IPS-NIHi7 (cell line): ENCODE measurements at regions not wholly inside any gene's neighbourhood (a gene's known extent, or its start where the extent isn't known, plus 50 kb on each side); places are given as distances from the start of the nearest gene placed in this dataset.
"Not testable (repeated sequence)": the region's sequence is repeated elsewhere in the genome, so short reads cannot be mapped to it uniquely, and the experiment has no call there.

Experiments
- DNase-seq: peaks from one replicate; pipeline ENCODE4 v3.0.0; 2012; ENCODE audit warnings: mixed read lengths; ENCODE audit errors: extremely low spot score

GRCh38 chr2:242046206-242046826 lies 176.8 kb downstream of the RTP5 start:
- DNase-seq: peak; percentile 64

GRCh38 chr2:242047963-242048362 lies 178.4 kb downstream of the RTP5 start:
- no peak for DNase-seq

DNA sequence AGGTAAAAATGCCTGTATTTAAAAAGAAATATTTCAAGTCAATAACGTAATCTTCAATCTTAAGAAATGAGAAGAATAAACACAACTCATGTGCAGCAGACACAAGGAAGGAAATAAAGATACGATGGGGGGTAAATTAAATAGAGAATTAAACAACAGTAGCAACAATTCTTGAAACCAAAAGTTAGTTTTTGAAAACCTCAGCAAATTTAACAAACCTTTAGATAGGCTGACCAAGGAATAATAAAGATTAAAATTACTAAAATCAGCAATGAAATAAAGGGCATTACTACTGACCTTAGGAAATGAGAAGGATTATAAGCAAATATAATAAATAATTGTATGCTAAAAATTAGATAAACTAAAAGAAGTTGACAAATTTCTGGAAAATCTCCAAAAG lies 178.9 kb downstream of the RTP5 start:
- no peak for DNase-seq

- not testable (repeated sequence) for DNase-seq
These were observed 180.0 kb downstream of the RTP5 start for GRCh38 chr2:242049492-242049891.

DNA sequence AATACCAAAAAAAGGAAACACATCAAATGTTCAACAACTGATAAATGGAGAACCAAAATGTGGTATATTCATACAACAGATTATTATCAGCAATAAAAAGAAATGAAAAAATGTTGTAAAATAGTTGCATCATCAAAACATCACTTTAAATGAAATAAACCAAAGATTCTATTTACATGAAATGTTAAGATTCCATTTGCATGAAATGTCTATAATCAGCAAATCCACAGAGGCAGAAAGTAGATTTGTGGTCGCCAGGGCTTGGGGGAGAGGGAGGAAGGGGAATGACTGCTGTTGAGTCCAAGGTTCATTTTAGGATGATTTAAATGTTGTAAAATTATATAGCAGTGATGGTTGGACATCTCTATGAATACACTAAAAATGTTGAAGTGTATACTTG lies 181.9 kb downstream of the RTP5 start:
- DNase-seq: no peak

- DNase-seq: no peak
These were observed 182.9 kb downstream of the RTP5 start for GRCh38 chr2:242052421-242052820.

DNA sequence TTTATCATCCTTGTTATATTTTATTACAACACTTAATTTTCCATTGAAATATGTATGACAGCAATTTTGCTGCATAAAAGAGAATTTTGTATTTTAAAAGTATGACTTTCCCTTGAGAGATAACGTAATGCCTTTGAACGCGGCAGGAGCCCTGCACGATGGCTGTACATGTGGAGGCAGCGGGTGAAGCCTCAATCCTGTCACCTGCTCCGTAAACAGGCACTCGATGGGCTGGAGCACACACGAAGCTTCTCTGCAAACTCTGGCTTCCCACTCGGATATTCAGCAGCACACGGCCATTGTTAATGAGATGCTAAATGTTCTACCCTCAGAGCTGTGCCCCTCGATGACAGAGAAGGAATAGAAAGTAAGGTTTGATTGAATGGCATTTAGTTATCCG lies 184.4 kb downstream of the RTP5 start:
- no peak for DNase-seq

DNA sequence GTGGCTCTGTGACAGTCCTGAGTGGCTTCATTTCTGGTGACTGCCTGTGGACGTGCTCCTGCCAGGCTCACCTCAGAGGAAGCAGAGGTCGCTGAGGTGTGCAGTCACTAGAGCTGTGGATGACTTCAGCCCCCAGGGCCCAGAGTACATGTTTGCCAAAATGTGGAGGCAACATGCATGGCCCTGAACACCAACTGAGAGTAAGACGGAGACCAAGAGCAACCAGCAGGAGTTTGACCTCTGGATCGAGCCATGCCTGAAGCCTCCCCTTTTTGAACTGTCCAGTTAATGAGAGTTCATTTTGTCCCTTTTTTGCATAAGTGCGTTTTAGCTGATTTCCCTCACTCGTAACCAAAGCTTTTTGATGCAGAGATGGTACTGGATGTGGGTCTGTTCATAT lies 184.9 kb downstream of the RTP5 start:
- DNase-seq: no peak

DNA sequence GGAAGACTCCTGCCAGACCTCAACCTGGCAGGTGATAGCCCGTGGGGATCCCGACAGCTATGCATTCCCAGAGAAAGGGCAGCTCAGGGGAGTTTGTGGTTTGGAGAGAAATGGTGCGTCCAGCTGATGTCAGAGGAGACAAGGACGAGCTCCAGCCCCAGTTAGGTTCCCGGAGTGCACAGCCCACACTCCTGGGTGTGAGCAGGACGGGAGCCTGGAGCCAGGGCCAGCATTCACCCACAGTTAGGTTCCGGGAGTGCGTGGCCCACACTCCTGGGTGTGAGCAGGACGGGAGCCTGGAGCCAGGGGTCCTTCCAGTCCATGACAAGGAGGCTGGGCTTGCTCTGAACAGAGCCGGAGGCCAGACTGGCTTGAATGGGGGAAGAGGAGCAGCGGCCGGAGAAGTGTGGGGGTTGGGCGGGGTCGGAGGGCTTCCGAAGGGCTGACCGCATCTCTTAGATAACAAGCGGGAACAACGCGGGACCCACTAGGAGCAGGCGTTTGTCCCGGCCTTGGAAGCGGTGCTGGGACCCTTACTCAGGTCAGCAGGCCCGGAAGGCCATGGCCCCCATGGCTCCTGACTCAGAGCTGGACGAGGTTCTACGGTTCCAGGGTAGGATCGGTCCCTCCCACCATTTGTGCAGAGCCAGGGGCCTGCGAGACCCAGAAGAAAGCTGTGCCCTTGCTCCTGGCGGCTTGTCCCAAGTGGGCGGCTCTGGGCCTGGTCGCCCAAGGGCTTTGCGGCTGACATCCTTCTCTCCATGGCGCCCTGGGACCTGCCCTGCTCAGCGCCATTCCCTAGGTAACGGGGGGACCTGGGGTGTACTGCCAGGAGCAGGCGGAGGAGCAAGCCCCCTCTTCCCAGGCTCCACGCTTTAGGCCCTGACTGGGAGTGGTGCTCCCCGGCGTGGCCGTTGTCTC lies 185.6 kb downstream of the RTP5 start:
- DNase-seq: no peak

GRCh38 chr2:242056026-242056425 lies 186.5 kb downstream of the RTP5 start:
- no peak for DNase-seq

DNA sequence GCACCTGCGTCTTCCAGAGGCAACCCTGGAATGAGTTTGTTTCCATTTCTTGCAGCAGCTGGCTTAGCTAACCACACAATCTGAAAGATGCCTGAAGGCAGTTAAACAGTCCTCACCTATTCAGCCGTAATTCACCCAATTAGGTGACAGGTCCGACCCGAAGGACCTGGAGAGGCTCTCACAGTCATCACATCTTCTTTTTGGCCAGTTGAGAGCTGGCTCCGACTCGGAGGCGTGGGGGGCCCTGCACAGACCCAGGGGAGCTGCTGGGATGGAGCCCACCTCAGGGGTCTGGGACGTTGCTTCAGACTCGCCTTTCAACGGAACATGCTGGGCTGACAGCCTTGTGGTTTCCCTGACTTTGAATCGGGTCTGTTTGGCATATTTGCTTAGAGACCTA lies 187.3 kb downstream of the RTP5 start:
- DNase-seq: no peak

DNA sequence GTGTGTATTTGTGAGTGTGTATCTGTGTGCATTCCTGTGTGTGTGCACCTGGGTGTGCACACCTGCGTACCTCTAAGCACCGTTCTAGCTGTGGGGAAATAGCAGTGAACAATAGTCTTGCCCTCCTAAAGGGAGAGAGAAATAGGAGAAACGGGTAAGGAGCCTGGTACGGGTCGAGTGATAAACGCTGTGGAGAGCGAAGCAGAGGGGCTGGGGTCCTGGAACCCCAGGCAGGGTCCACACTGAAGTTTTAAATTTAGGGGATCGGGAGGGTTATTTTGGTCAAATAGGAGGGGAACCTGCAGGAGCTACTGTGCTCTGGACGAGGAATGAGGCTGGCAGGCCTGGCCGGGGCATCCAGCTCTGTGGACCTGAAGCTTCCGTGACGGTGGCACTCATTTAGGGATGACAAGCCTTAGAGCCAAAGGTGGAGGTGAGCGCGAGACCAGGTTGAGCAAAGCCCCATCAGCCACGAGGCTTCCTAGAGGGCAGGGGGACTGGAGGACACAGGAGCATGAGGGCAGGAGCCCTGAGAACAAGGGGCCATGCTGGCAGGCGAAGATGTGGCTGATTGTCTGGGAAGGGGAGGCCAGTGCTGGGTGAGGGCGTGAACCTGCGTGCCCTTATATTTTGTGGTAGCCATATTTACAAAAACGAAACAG lies 188.0 kb downstream of the RTP5 start:
- no peak for DNase-seq

DNA sequence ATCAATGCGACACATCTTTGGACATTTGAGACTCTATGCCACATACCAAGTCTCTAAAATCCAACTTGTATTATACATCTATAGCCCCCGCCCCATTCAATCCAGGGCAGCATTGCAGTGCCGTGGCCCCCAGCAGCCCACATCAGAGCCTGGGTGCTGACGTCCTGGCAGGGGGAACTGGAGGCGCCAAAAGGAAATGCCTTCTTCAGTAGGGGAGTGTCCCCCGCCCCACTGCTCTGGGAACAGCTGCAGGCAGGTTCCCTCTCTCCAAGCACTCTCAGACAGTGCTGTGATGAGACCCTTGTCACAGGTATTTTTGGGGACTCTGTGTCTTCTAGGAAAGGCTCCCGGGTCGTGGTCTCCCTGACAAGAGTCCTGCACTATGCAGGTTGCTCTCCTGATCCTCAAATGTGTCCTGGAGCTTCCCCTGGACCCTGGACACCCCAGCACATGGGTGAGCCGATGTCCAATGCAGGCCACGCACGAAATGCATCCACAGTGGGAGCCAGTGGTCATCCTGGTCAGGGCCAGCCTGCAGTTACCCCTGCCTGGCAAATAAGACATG lies 188.7 kb downstream of the RTP5 start:
- DNase-seq: no peak

DNA sequence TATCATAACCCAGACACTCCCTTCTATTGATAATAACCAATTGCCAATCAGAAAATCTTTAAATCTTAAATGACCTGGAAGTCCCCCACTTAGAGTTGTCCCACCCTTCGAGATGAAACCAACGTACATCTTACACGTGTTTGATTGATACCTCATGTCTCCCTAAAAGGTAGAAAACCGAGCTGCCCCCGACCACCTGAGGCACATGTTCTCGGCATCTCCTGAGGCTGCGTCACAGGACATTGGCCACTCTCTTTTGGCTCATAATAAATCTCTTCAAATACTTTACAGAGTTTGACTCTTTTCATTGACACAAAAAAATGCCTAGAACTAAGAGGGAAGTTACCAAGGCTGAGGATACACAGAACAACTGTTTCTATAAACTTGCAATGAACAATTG lies 190.0 kb downstream of the RTP5 start:
- DNase-seq: no peak

- DNase-seq: no peak
These were observed 190.8 kb downstream of the RTP5 start for GRCh38 chr2:242060212-242060835.

- DNase-seq: not testable (repeated sequence)
These were observed 192.4 kb downstream of the RTP5 start for GRCh38 chr2:242061930-242062329.

DNA sequence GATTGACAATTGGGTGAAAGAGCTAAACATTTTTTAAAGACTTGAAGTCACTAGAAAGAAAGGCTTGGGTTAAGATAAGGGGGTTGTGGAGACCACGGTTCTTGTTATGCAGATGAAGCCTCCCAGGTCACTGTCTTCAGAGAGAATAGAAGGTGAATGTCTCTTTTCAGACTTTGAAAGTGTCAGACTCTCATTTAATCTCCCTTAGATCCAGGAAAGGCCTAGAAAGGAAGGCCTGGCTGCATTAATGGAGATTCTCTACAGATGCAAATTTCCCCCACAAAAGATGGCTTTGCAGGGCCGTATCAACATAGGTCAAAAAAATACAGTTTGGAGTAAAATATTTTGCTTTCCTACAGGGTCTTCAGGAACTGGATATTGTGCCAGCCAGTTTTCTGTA lies 193.9 kb downstream of the RTP5 start:
- no peak for DNase-seq

- no peak for DNase-seq
These were observed 194.3 kb downstream of the RTP5 start for GRCh38 chr2:242063850-242064249.

GRCh38 chr2:242064364-242065250 lies 195.1 kb downstream of the RTP5 start:
- DNase-seq: no peak

- DNase-seq: no peak
These were observed 195.9 kb downstream of the RTP5 start for GRCh38 chr2:242065426-242065825.

GRCh38 chr2:242069018-242069417 lies 199.5 kb downstream of the RTP5 start:
- DNase-seq: no peak
